Endothelial cell of umbilical vein (primary cell): ENCODE measurements at regions not wholly inside any gene's neighbourhood (a gene's known extent, or its start where the extent isn't known, plus 50 kb on each side); places are given as distances from the start of the nearest gene placed in this dataset.

Experiments used
- BruUV-seq: library from RNA; stranded (reverse); fragments of 400-500 nt; replicated peaks from 2 replicates; lab custom pipeline; 2021; lab: Mats Ljungman, UMichigan
- CTCF ChIA-PET: fragments of 300-600, 350-600 bp; sonication (Branson Sonifier 250); formaldehyde crosslinking; loops from one replicate; lab custom pipeline; 2021; ENCODE audit warnings: antibody characterized with exemption, inconsistent platforms; lab: Charles Lee
- POLR2A ChIA-PET: fragments of 300-600, 350-600 bp; sonication (Branson Sonifier 250); formaldehyde crosslinking; loops from one replicate; lab custom pipeline; 2021; ENCODE audit warnings: antibody characterized with exemption, inconsistent platforms; lab: Charles Lee
- DNase-seq: peaks from one replicate; pipeline ENCODE4 v3.0.0-alpha.2; 2011; ENCODE audit warnings: low read depth, low spot score
- FAIRE-seq: peaks from 2 replicates; lab custom pipeline; 2011; peaks lifted over from hg19 to GRCh38; lab: Jason Lieb, UNC
- H2AFZ ChIP-seq: 2 replicates; pipeline ENCODE4 v1.6.0; 2012; ENCODE audit warnings: low read depth, low read length, control low read depth, inconsistent platforms
- H3K27ac ChIP-seq: 2 replicates; pipeline ENCODE4 v1.5.1; 2011; ENCODE audit warnings: low read depth, mild to moderate bottlenecking, control low read depth, low read length, moderate library complexity; ENCODE audit not compliant: insufficient read depth
- H3K27me3 ChIP-seq, 2 experiments: 2 replicates each; pipeline versions ENCODE4 v1.6.0 to v1.6.1; 2011; ENCODE audit warnings: low read length in 2 of 2, mixed read lengths in 1 of 2; ENCODE audit not compliant: control insufficient read depth in 2 of 2, insufficient read depth in 2 of 2
- H3K36me3 ChIP-seq, 2 experiments: 2 replicates in 1 of 2; 3 replicates in 1 of 2; pipeline ENCODE4 v1.5.1; 2011; ENCODE audit warnings: low read length in 2 of 2, mild to moderate bottlenecking in 1 of 2, moderate library complexity in 1 of 2; ENCODE audit not compliant: control insufficient read depth in 2 of 2, insufficient read depth in 2 of 2; ENCODE audit errors: extremely low read depth in 1 of 2
- H3K4me1 ChIP-seq: 3 replicates; pipeline ENCODE4 v1.5.1; 2011; ENCODE audit warnings: mild to moderate bottlenecking, low read length; ENCODE audit not compliant: control insufficient read depth, insufficient read depth; ENCODE audit errors: extremely low read depth
- H3K4me2 ChIP-seq: 2 replicates; pipeline ENCODE4 v1.6.1; 2011; ENCODE audit warnings: low read length, control low read depth, mixed read lengths; ENCODE audit not compliant: insufficient read depth
- H3K4me3 ChIP-seq, 3 experiments: fragments of 200-600 bp in 1 of 3; sonication (generic), shearing (Covaris generic) in 1 of 3; replicated peaks in 1 of 3; 2 replicates each; pipeline ENCODE4 v1.5.1; 2011 to 2016; ENCODE audit warnings: control low read depth in 3 of 3, low read length in 3 of 3, mild to moderate bottlenecking in 2 of 3, inconsistent platforms in 1 of 3, low read depth in 1 of 3, moderate library complexity in 1 of 3; ENCODE audit not compliant: insufficient read depth in 1 of 3
- H3K79me2 ChIP-seq: 2 replicates; pipeline ENCODE4 v1.6.0; 2012; ENCODE audit warnings: low read length, inconsistent platforms; ENCODE audit not compliant: control insufficient read depth, insufficient read depth
- H3K9ac ChIP-seq: replicated peaks from 2 replicates; pipeline ENCODE3; 2011; ENCODE audit warnings: low read length, control low read depth; ENCODE audit not compliant: insufficient read depth; ENCODE audit errors: extremely low read depth
- H3K9me1 ChIP-seq: replicated peaks from 3 replicates; pipeline ENCODE4 v1.6.0; 2011; ENCODE audit warnings: mild to moderate bottlenecking, low read length; ENCODE audit not compliant: control insufficient read depth, insufficient read depth; ENCODE audit errors: extremely low read depth
- H3K9me3 ChIP-seq: replicated peaks from 2 replicates; pipeline ENCODE4 v1.5.1; 2012; ENCODE audit warnings: low read length, inconsistent platforms; ENCODE audit not compliant: control insufficient read depth, insufficient read depth
- H4K20me1 ChIP-seq: replicated peaks from 2 replicates; pipeline ENCODE3; 2011; ENCODE audit warnings: mild to moderate bottlenecking, low read length; ENCODE audit not compliant: control insufficient read depth, insufficient read depth; ENCODE audit errors: extremely low read depth
- EZH2 ChIP-seq: IDR thresholded peaks from 2 replicates; pipeline ENCODE4 v1.6.1; 2012; ENCODE audit warnings: borderline replicate concordance, low read depth, mild to moderate bottlenecking, moderate library complexity, low read length, inconsistent platforms; ENCODE audit not compliant: severe bottlenecking
- FOS ChIP-seq: IDR thresholded peaks from 2 replicates; pipeline ENCODE4 v1.6.1; 2011; ENCODE audit warnings: mild to moderate bottlenecking, low read length, moderate library complexity, borderline replicate concordance; ENCODE audit not compliant: insufficient read depth
- GATA2 ChIP-seq: IDR thresholded peaks from 2 replicates; pipeline ENCODE4 v1.7.0; 2011; ENCODE audit warnings: low read depth, mild to moderate bottlenecking, moderate library complexity, mixed read lengths, low read length; ENCODE audit not compliant: insufficient read length, insufficient read depth
- JUN ChIP-seq: IDR thresholded peaks from 2 replicates; pipeline ENCODE4 v1.6.1; 2011; ENCODE audit warnings: borderline replicate concordance, low read depth; ENCODE audit not compliant: insufficient read length, insufficient read depth
- MYC ChIP-seq: IDR thresholded peaks from one replicate; pipeline ENCODE4 v1.6.1; 2011; ENCODE audit warnings: mild to moderate bottlenecking, low read depth, low read length
- POLR2A ChIP-seq: IDR thresholded peaks from 2 replicates; pipeline ENCODE4 v1.6.1; 2012; ENCODE audit warnings: low read depth, mild to moderate bottlenecking, control low read depth, low read length
- POLR2AphosphoS5 ChIP-seq: IDR thresholded peaks from 2 replicates; pipeline ENCODE4 v1.6.1; 2012; ENCODE audit warnings: low read depth, mild to moderate bottlenecking, control low read depth, low read length, moderate library complexity; ENCODE audit not compliant: insufficient read depth
- dilution Hi-C: fragments of 300-500 bp; cut with MboI; formaldehyde crosslinking; loops from one replicate; pipeline ENCODE4 v1.15.0; 2019; ENCODE audit warnings: low sequenced_read_pairs; ENCODE audit not compliant: extremely low pct_ligation_motif_present
- intact Hi-C: fragments of 100-400 bp; cut with micrococcal nuclease; formaldehyde crosslinking; loops from one replicate; pipeline ENCODE4 v1.10.0; 2022
- TF ChIP-seq, protein P1 (sequence below), 2 donors: IDR thresholded peaks; 1 replicate in 1 of 2; 2 replicates in 1 of 2; pipeline ENCODE4 v1.5.1; 2011; ENCODE audit warnings: low read length in 2 of 2, mild to moderate bottlenecking in 2 of 2, moderate library complexity in 2 of 2, control low read depth in 1 of 2, inconsistent platforms in 1 of 2, low read depth in 1 of 2; ENCODE audit not compliant: insufficient read depth in 1 of 2; ENCODE audit errors: extremely low read depth in 1 of 2
- TF ChIP-seq, protein P2 (sequence below): IDR thresholded peaks from 2 replicates; pipeline ENCODE4 v1.6.1; 2011; ENCODE audit not compliant: insufficient read depth, insufficient read length

DNA sequence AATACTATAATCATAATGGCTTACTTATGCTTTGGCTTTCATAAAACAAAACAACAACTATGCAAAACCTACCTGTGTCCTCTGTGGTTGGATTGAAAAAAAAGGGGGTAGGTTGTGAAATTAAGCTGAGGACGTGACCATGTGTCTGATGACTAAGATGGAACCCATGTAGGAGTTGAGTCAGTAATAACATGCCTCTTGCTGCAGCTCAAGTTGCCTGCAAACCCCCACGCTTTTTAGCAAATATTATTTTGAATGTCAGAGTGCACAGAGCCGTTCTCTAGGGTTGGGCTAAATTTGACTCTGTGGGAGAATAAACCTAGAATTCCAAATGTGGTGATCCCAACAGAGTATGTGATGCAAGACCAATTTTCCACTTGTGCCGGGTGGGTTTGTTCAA, 209.3 kb downstream of the KCNRG start:
- H3K9ac ChIP-seq: no peak overlapping the region
- H3K79me2 ChIP-seq: no peaks in the 10 kb centered on the region
- TF ChIP-seq FOS: no peak
- TF ChIP-seq POLR2AphosphoS5: no peak
- TF ChIP-seq MYC: no peak
- TF ChIP-seq, protein P1, sequence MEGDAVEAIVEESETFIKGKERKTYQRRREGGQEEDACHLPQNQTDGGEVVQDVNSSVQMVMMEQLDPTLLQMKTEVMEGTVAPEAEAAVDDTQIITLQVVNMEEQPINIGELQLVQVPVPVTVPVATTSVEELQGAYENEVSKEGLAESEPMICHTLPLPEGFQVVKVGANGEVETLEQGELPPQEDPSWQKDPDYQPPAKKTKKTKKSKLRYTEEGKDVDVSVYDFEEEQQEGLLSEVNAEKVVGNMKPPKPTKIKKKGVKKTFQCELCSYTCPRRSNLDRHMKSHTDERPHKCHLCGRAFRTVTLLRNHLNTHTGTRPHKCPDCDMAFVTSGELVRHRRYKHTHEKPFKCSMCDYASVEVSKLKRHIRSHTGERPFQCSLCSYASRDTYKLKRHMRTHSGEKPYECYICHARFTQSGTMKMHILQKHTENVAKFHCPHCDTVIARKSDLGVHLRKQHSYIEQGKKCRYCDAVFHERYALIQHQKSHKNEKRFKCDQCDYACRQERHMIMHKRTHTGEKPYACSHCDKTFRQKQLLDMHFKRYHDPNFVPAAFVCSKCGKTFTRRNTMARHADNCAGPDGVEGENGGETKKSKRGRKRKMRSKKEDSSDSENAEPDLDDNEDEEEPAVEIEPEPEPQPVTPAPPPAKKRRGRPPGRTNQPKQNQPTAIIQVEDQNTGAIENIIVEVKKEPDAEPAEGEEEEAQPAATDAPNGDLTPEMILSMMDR (IDR thresholded peaks at IDR 0.05; ENCODE audit: extremely low read depth in 1 of 2, insufficient read depth in 1 of 2, low read depth in 1 of 2, low read length in 2 of 2): no peak
- no peak for TF ChIP-seq POLR2A
- TF ChIP-seq GATA2: no peak
- no peak for TF ChIP-seq JUN
- no peak for TF ChIP-seq EZH2
- TF ChIP-seq, protein P2, sequence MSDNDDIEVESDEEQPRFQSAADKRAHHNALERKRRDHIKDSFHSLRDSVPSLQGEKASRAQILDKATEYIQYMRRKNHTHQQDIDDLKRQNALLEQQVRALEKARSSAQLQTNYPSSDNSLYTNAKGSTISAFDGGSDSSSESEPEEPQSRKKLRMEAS: no peak
- dilution Hi-C loops: no loop called here
- no peaks in the 10 kb centered on the region for H3K9me3 ChIP-seq
- no peaks in the 10 kb centered on the region for H3K36me3 ChIP-seq
- no peaks in the 10 kb centered on the region for H4K20me1 ChIP-seq
- no peak overlapping the region for H2AFZ ChIP-seq
- no peaks in the 10 kb centered on the region for H3K27me3 ChIP-seq
- ChIA-PET CTCF (interaction anchor here (1.2 kb wide), 1 partner anchor 141 kb away, joined by 3 read pairs; no protein-coding TSS in a partner anchor), POLR2A (no interaction called here)
- H3K4me3 ChIP-seq: no peak overlapping the region
- BruUV-seq: no TSS peak
- H3K9me1 ChIP-seq: no peaks in the 10 kb centered on the region
- intact Hi-C loops: no loop called here
- no peak overlapping the region for H3K4me2 ChIP-seq
- H3K27ac ChIP-seq: no peak overlapping the region
- no peaks in the 10 kb centered on the region for H3K4me1 ChIP-seq
- DNase-seq: no peak
- no peak for FAIRE-seq
